C4-2B (cell line): ENCODE measurements at regions not wholly inside any gene's neighbourhood (a gene's known extent, or its start where the extent isn't known, plus 50 kb on each side); places are given as distances from the start of the nearest gene placed in this dataset.

Experiments used
- H3K27ac ChIP-seq: fragments of 450-650 bp; 2 replicates; pipeline ENCODE4 v1.5.1; 2017
- ZFX ChIP-seq: fragments of 450-650 bp; IDR thresholded peaks from 2 replicates; pipeline ENCODE4 v1.6.1; 2017
- TF ChIP-seq, protein P1 (sequence below): fragments of 450-650 bp; conservative IDR thresholded peaks from 2 replicates; pipeline ENCODE4 v1.5.1; 2017; ENCODE audit warnings: mild to moderate bottlenecking

GRCh38 chr6:122143813-122144601 lies 255.4 kb upstream of the HSF2 start:
- H3K27ac ChIP-seq, result no peak overlapping the region
- TF ChIP-seq, protein P1, sequence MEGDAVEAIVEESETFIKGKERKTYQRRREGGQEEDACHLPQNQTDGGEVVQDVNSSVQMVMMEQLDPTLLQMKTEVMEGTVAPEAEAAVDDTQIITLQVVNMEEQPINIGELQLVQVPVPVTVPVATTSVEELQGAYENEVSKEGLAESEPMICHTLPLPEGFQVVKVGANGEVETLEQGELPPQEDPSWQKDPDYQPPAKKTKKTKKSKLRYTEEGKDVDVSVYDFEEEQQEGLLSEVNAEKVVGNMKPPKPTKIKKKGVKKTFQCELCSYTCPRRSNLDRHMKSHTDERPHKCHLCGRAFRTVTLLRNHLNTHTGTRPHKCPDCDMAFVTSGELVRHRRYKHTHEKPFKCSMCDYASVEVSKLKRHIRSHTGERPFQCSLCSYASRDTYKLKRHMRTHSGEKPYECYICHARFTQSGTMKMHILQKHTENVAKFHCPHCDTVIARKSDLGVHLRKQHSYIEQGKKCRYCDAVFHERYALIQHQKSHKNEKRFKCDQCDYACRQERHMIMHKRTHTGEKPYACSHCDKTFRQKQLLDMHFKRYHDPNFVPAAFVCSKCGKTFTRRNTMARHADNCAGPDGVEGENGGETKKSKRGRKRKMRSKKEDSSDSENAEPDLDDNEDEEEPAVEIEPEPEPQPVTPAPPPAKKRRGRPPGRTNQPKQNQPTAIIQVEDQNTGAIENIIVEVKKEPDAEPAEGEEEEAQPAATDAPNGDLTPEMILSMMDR, result no peak
- TF ChIP-seq ZFX, result no peak

- no peak for TF ChIP-seq ZFX
- H3K27ac ChIP-seq, result no peak overlapping the region
These were observed 254.2 kb upstream of the HSF2 start for GRCh38 chr6:122145246-122145645.

GRCh38 chr6:122145741-122146240 lies 253.7 kb upstream of the HSF2 start:
- no peak for TF ChIP-seq ZFX
- TF ChIP-seq, protein P1, result no peak
- no peak overlapping the region for H3K27ac ChIP-seq

GRCh38 chr6:122147291-122147690 lies 252.2 kb upstream of the HSF2 start:
- H3K27ac ChIP-seq, result no peak overlapping the region
- TF ChIP-seq, protein P1, result no peak

GRCh38 chr6:122151066-122151465 lies 248.4 kb upstream of the HSF2 start:
- no peak overlapping the region for H3K27ac ChIP-seq
- TF ChIP-seq, protein P1, result no peak
- TF ChIP-seq ZFX, result no peak

- no peak overlapping the region for H3K27ac ChIP-seq
- TF ChIP-seq, protein P1, result no peak
- no peak for TF ChIP-seq ZFX
These were observed 247.7 kb upstream of the HSF2 start for GRCh38 chr6:122151763-122152162.

DNA sequence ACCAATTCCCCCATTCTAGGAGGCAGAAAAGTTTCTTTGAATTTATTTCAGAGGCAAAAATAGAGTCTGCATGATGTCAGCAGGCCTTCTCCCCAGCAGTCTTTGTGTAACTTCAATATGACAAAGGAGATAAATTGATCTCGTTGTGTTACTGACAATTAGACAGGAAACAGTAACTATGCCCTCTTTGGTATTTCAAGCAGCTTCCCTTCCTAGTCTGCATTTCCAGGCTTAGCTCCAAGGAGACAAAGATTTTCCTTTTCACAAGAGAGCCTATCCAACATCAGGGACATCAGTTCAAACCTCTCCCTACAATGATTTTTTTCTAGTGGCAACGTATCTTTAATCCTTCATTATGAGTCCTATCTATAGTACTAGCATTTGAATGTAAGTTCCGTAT lies 245.9 kb upstream of the HSF2 start:
- no peak overlapping the region for H3K27ac ChIP-seq
- TF ChIP-seq ZFX, result no peak
- TF ChIP-seq, protein P1, result no peak

- H3K27ac ChIP-seq, result no peak overlapping the region
- TF ChIP-seq ZFX, result no peak
- TF ChIP-seq, protein P1, result no peak
These were observed 245.3 kb upstream of the HSF2 start for GRCh38 chr6:122154155-122154554.
